ENCODE measurements at regions not wholly inside any gene's neighbourhood (a gene's known extent, or its start where the extent isn't known, plus 50 kb on each side); places are given as distances from the start of the nearest gene placed in this dataset.

DNA sequence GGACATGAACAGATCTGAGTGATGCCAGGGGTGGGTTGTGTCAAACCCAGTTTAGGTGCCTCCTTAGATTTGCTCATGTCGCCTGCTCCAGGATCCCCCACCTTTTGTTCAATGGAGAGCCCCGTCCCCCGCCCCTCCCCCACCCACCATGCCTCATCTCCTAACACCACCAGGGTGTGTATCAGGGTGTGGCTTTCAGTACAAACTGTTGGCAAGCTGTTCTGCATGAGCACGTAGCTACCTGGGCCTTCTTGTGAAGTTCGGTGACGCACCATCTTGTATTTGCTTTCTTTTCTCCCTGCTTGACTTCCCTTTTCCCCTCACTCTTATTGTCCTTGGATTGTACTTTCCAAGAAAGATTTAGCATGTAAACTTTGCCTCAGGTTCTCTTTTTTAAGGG lies 94.8 kb downstream of the EBNA1BP2 start:
- Histone ChIP-seq H2AFZ (ENCODE audit: insufficient read depth, low read depth, low read length, poor library complexity, severe bottlenecking) (no peak overlapping the region), H3K27me3 (ENCODE audit: control insufficient read depth in 2 of 2, insufficient read depth in 2 of 2, low read length in 2 of 2) (no peaks in the 10 kb centered on the region), H3K4me2 (replicated peaks; ENCODE audit: extremely low read depth, low read length, poor library complexity, severe bottlenecking) (no peak overlapping the region), H3K9me3 (replicated peaks in 1 of 2; ENCODE audit: control insufficient read depth in 1 of 2, insufficient read depth in 1 of 2, low read length in 2 of 2) (no peaks in the 10 kb centered on the region), H3K27ac (ENCODE audit: low read depth in 1 of 2, low read length in 2 of 2) (no peak overlapping the region), H3K4me1 (ENCODE audit: control insufficient read depth in 1 of 2, insufficient read depth in 2 of 2, low read length in 2 of 2) (peaks cover 11 to 12% of the 10 kb centered on the region in 2 donors), H3K4me3 (replicated peaks in 1 of 3; ENCODE audit: low read depth in 2 of 3, low read length in 3 of 3) (no peak overlapping the region), H3K9ac (ENCODE audit: insufficient read depth, low read length, poor library complexity, severe bottlenecking) (no peak overlapping the region), H3K79me2 (ENCODE audit: insufficient read depth, low read length) (no peaks in the 10 kb centered on the region), H3K36me3 (replicated peaks in 1 of 2; ENCODE audit: control insufficient read depth in 1 of 2, insufficient read depth in 2 of 2, low read length in 2 of 2) (no peaks in the 10 kb centered on the region), H4K20me1 (ENCODE audit: insufficient read depth, low read length) (no peaks in the 10 kb centered on the region)
- Mint-ChIP-seq H3K9me3 (no peaks in the 10 kb centered on the region), H3K4me3 (no peak overlapping the region), H3K36me3 (no peaks in the 10 kb centered on the region), H3K27me3 (ENCODE audit: low read depth in 3 of 3) (peaks cover 0 to 3% (median 2%) of the 10 kb centered on the region in 3 donors), H3K4me1 (peaks cover 13% of the 10 kb centered on the region), H3K27ac (no peak overlapping the region)
- WGBS (ENCODE audit: insufficient coverage): 100% methylated on average over 3 of the region's 6 CpGs
- TF ChIP-seq, protein P1, sequence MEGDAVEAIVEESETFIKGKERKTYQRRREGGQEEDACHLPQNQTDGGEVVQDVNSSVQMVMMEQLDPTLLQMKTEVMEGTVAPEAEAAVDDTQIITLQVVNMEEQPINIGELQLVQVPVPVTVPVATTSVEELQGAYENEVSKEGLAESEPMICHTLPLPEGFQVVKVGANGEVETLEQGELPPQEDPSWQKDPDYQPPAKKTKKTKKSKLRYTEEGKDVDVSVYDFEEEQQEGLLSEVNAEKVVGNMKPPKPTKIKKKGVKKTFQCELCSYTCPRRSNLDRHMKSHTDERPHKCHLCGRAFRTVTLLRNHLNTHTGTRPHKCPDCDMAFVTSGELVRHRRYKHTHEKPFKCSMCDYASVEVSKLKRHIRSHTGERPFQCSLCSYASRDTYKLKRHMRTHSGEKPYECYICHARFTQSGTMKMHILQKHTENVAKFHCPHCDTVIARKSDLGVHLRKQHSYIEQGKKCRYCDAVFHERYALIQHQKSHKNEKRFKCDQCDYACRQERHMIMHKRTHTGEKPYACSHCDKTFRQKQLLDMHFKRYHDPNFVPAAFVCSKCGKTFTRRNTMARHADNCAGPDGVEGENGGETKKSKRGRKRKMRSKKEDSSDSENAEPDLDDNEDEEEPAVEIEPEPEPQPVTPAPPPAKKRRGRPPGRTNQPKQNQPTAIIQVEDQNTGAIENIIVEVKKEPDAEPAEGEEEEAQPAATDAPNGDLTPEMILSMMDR (IDR thresholded peaks at IDR 0.05): no peak
- intact Hi-C loops (cut with micrococcal nuclease): no loop called here
- no peak for DNase-seq

DNA sequence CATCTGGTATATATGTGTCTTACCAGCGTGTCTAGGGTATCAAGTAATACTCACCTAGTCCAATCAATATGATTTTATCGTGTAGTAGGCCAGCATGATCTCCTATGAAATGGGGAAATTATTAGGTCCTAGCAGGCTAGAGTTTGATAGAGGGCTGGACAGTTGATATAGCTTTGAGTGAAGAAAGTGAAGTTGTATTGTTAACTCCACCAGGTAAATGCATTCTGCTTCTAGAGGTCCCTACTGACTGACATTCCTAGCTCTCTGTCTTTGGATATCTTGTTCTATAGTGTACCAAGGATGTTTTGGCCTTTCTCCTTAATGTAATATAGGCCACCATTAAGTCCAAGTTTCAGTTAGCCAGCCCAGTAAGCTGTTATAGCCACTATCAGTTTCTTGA lies 97.4 kb downstream of the EBNA1BP2 start:
- Histone ChIP-seq H3K27me3 (ENCODE audit: control insufficient read depth in 2 of 2, insufficient read depth in 2 of 2, low read length in 2 of 2) (no peaks in the 10 kb centered on the region), H2AFZ (ENCODE audit: insufficient read depth, low read depth, low read length, poor library complexity, severe bottlenecking) (no peak overlapping the region), H3K9ac (ENCODE audit: insufficient read depth, low read length, poor library complexity, severe bottlenecking) (no peak overlapping the region), H3K4me2 (replicated peaks; ENCODE audit: extremely low read depth, low read length, poor library complexity, severe bottlenecking) (no peak overlapping the region), H3K36me3 (replicated peaks in 1 of 2; ENCODE audit: control insufficient read depth in 1 of 2, insufficient read depth in 2 of 2, low read length in 2 of 2) (no peaks in the 10 kb centered on the region), H3K27ac (ENCODE audit: low read depth in 1 of 2, low read length in 2 of 2) (no peak overlapping the region), H3K4me1 (ENCODE audit: control insufficient read depth in 1 of 2, insufficient read depth in 2 of 2, low read length in 2 of 2) (peaks cover 11 to 14% of the 10 kb centered on the region in 2 donors), H3K4me3 (replicated peaks in 1 of 3; ENCODE audit: low read depth in 2 of 3, low read length in 3 of 3) (no peak overlapping the region), H3K9me3 (replicated peaks in 1 of 2; ENCODE audit: control insufficient read depth in 1 of 2, insufficient read depth in 1 of 2, low read length in 2 of 2) (no peaks in the 10 kb centered on the region), H4K20me1 (ENCODE audit: insufficient read depth, low read length) (no peaks in the 10 kb centered on the region), H3K79me2 (ENCODE audit: insufficient read depth, low read length) (no peaks in the 10 kb centered on the region)
- H3K4me3 Mint-ChIP-seq: no peak overlapping the region
- intact Hi-C loops (cut with micrococcal nuclease): loop anchor here (2.0 to 5.0 kb wide), 2 partner anchors 162 to 297 kb away; no protein-coding TSS in a partner anchor
- no peaks in the 10 kb centered on the region for H3K9me3 Mint-ChIP-seq
- H3K27me3 Mint-ChIP-seq (ENCODE audit: low read depth in 3 of 3): peaks cover 2 to 4% (median 3%) of the 10 kb centered on the region in 3 donors
- H3K4me1 Mint-ChIP-seq: peaks cover 23% of the 10 kb centered on the region
- no CpG with 5 or more reads among the region's 2 CpGs for WGBS (ENCODE audit: insufficient coverage)
- no peaks in the 10 kb centered on the region for H3K36me3 Mint-ChIP-seq
- no peak for DNase-seq
- H3K27ac Mint-ChIP-seq: no peak overlapping the region
- TF ChIP-seq, protein P1 (IDR thresholded peaks at IDR 0.05): no peak

All from CD14-positive monocyte (primary cell).